Osteoblast (primary cell): ENCODE measurements at regions not wholly inside any gene's neighbourhood (a gene's known extent, or its start where the extent isn't known, plus 50 kb on each side); places are given as distances from the start of the nearest gene placed in this dataset.

Experiments
- DNase-seq: peaks from one replicate; pipeline ENCODE4 v3.0.0; 2011; ENCODE audit warnings: low spot score, mixed read lengths; ENCODE audit not compliant: insufficient read length; ENCODE audit errors: missing footprints
- H2AFZ ChIP-seq: 2 replicates; pipeline ENCODE4 v1.6.0; 2011; ENCODE audit warnings: mild to moderate bottlenecking, low read length
- H3K27ac ChIP-seq: 2 replicates; pipeline ENCODE4 v1.5.1; 2011; ENCODE audit warnings: mild to moderate bottlenecking, low read depth, low read length, moderate library complexity
- H3K27me3 ChIP-seq: 2 replicates; pipeline ENCODE4 v1.6.0; 2012; ENCODE audit warnings: mild to moderate bottlenecking, control low read depth, inconsistent platforms, low read length, moderate library complexity; ENCODE audit not compliant: insufficient read depth
- H3K36me3 ChIP-seq: 2 replicates; pipeline ENCODE4 v1.5.1; 2011; ENCODE audit warnings: mild to moderate bottlenecking, low read length, control low read depth, moderate library complexity; ENCODE audit not compliant: insufficient read depth
- H3K4me1 ChIP-seq: 2 replicates; pipeline ENCODE4 v1.5.1; 2011; ENCODE audit warnings: mild to moderate bottlenecking, low read length, control low read depth, moderate library complexity; ENCODE audit not compliant: insufficient read depth
- H3K4me2 ChIP-seq: 2 replicates; pipeline ENCODE4 v1.6.0; 2011; ENCODE audit warnings: mild to moderate bottlenecking, low read length; ENCODE audit not compliant: insufficient read depth
- H3K4me3 ChIP-seq: fragments of 200-600 bp; sonication (generic); 3 replicates; pipeline ENCODE4 v1.5.1; 2012; ENCODE audit warnings: mild to moderate bottlenecking, low read length, inconsistent platforms; ENCODE audit not compliant: insufficient read depth
- H3K79me2 ChIP-seq: 2 replicates; pipeline ENCODE4 v1.6.0; 2012; ENCODE audit warnings: mild to moderate bottlenecking, low read length, control low read depth, inconsistent platforms; ENCODE audit not compliant: insufficient read depth
- H3K9me3 ChIP-seq: 2 replicates; pipeline ENCODE4 v1.5.1; 2011; ENCODE audit warnings: low read depth, low read length, control low read depth
- H4K20me1 ChIP-seq: 2 replicates; pipeline ENCODE4 v1.6.0; 2012; ENCODE audit warnings: mild to moderate bottlenecking, low read length, control low read depth; ENCODE audit not compliant: insufficient read depth
- CTCF ChIP-seq: IDR thresholded peaks from 2 replicates; pipeline ENCODE4 v1.5.1; 2011; ENCODE audit warnings: mild to moderate bottlenecking, low read depth, low read length, moderate library complexity; ENCODE audit errors: extremely low read depth

- Histone ChIP-seq H3K36me3 (no peaks in the 10 kb centered on the region), H3K27me3 (no peaks in the 10 kb centered on the region), H3K27ac (no peak overlapping the region), H2AFZ (no peak overlapping the region), H3K79me2 (no peaks in the 10 kb centered on the region), H3K4me1 (no peaks in the 10 kb centered on the region), H4K20me1 (no peaks in the 10 kb centered on the region), H3K4me3 (no peak overlapping the region), H3K9me3 (no peaks in the 10 kb centered on the region), H3K4me2 (no peak overlapping the region)
- no peak for DNase-seq
- TF ChIP-seq CTCF, result no peak
These were observed 821.1 kb upstream of the FLRT2 start for GRCh38 chr14:84708865-84709264.

DNA sequence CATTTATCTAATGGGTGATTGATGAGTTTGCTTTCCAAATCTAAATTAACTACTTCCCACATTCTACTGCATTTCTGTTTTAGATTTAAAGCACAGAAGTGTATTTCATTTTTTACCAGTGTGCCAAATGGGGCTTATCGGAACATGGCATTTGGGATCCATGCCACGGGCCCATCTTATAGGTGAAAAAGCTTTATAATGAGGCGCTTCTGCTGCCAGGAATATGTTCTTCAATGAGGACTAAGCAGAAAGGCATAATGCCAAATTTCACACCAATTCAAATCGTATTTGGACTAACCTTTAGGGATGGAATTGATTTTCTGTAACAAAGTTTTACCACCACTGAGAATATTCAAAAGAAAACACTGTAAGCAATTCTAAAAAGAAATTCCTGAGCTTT lies 803.5 kb upstream of the FLRT2 start:
- DNase-seq, result no peak
- H3K27me3 ChIP-seq, result no peaks in the 10 kb centered on the region
- H4K20me1 ChIP-seq, result no peaks in the 10 kb centered on the region
- H3K79me2 ChIP-seq, result no peaks in the 10 kb centered on the region
- H3K9me3 ChIP-seq, result no peaks in the 10 kb centered on the region
- no peak overlapping the region for H3K27ac ChIP-seq
- no peak for TF ChIP-seq CTCF
- no peaks in the 10 kb centered on the region for H3K36me3 ChIP-seq
- H3K4me2 ChIP-seq, result no peak overlapping the region
- no peak overlapping the region for H3K4me3 ChIP-seq
- no peaks in the 10 kb centered on the region for H3K4me1 ChIP-seq
- H2AFZ ChIP-seq, result no peak overlapping the region

DNA sequence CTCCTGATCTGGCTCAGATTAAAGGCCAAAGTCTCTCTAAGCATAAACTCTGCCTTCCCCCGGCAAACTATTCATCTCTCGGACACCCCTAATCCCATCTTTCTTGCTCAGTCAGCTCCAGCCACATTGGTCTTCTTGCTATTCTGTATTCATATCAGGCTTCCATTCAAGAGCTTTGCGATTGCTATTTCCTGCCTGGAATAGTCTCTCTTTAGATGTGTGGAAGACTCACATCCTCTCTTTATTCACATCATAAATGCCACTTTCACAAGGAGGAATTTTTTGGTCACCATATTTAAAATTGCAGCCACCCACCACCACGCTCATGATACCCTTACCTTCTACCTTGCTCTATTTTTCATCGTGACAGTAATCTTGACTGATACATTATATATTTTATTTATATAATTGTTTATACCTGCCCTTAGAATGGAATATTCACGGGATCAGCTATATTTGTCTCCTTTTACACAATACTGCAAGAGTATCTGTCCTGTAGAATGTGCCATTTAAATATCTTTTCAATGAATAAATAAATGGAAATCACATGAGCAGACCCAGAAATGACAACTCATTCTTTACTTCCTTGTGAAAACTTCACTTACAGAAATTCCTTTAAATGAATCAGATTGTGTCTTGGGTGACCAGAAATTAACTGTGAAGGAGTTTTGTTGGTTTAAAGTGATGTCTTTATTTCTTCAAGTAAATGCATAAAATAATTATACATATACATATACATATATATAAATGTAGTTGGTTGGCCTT lies 780.6 kb upstream of the FLRT2 start:
- DNase-seq, result no peak
- Histone ChIP-seq H3K4me1 (no peaks in the 10 kb centered on the region), H3K36me3 (no peaks in the 10 kb centered on the region), H3K27me3 (no peaks in the 10 kb centered on the region), H3K79me2 (no peaks in the 10 kb centered on the region), H2AFZ (no peak overlapping the region), H3K9me3 (no peaks in the 10 kb centered on the region), H4K20me1 (no peaks in the 10 kb centered on the region), H3K27ac (no peak overlapping the region), H3K4me2 (no peak overlapping the region), H3K4me3 (no peak overlapping the region)
- no peak for TF ChIP-seq CTCF

DNA sequence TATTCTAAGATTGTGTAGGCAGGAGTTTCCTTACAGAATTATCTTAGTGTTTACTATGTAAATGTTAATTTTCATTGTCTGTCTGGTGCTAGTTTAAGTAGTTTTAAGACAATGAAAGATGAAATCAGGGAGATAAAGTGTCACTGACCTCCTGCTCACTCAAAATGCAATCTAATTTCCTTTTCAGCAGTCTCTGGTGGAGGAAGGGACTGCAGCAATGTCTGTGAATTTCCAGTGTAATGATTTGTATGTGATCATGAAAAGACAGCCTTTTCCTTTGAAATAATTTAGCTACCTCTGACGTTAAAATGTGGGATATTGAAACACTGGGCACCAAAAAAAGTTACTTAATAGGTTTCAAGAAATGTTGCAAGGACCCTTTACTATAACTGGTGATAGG lies 779.7 kb upstream of the FLRT2 start:
- DNase-seq, result no peak
- no peak for TF ChIP-seq CTCF
- Histone ChIP-seq H3K36me3 (no peaks in the 10 kb centered on the region), H4K20me1 (no peaks in the 10 kb centered on the region), H3K4me2 (no peak overlapping the region), H3K27ac (no peak overlapping the region), H3K4me1 (no peaks in the 10 kb centered on the region), H2AFZ (no peak overlapping the region), H3K27me3 (no peaks in the 10 kb centered on the region), H3K79me2 (no peaks in the 10 kb centered on the region), H3K4me3 (no peak overlapping the region), H3K9me3 (no peaks in the 10 kb centered on the region)
